ENCODE measurements at regions not wholly inside any gene's neighbourhood (a gene's known extent, or its start where the extent isn't known, plus 50 kb on each side); places are given as distances from the start of the nearest gene placed in this dataset.
A peak's percentile ranks its signal among the peaks of the same experiment; 100 is the strongest.

- no TSS peak for BruUV-seq (replicated peaks)
- FAIRE-seq (no peak), DNase-seq (ENCODE audit: extremely low read depth in 1 of 4, low spot score in 3 of 4) (no peak), ATAC-seq (no peak)
- Histone ChIP-seq H3K27me3 (ENCODE audit: control insufficient read depth in 2 of 2, insufficient read depth in 2 of 2, low read length in 2 of 2) (peaks cover 0 to 4% of the 10 kb centered on the region in 2 experiments; a peak in 1 of 5 replicates), H3K9ac (ENCODE audit: insufficient read depth in 1 of 2, low read depth in 2 of 2, low read length in 2 of 2) (peak overlapping the region in 1 of 2 experiments; percentile 19; a peak in 1 of 4 replicates), H3K4me1 (replicated peaks in 1 of 2; ENCODE audit: control insufficient read depth in 2 of 2, insufficient read depth in 2 of 2, low read length in 2 of 2) (peaks cover 18 to 22% of the 10 kb centered on the region in 2 experiments; a peak in 4 of 5 replicates), H3K4me2 (ENCODE audit: insufficient read depth, low read length) (no peak overlapping the region), H2AFZ (ENCODE audit: low read depth, low read length) (no peak overlapping the region; the same call in 1 of the 2 replicates), H3K79me2 (ENCODE audit: control insufficient read depth, insufficient read depth, low read length) (no peaks in the 10 kb centered on the region), H3K36me3 (ENCODE audit: control insufficient read depth, insufficient read depth, low read length) (no peaks in the 10 kb centered on the region), H3K9me1 (ENCODE audit: control insufficient read depth, insufficient read depth, low read length) (no peaks in the 10 kb centered on the region), H3K9me3 (replicated peaks; ENCODE audit: control insufficient read depth, insufficient read depth, low read depth, low read length) (no peaks in the 10 kb centered on the region), H3K4me3 (no peak overlapping the region), H4K20me1 (replicated peaks; ENCODE audit: control insufficient read depth, insufficient read depth, low read length) (no peaks in the 10 kb centered on the region; the same call in 1 of the 2 replicates), H3K27ac (ENCODE audit: extremely low read depth, low read depth, low read length) (no peak overlapping the region)
- CTCF ChIA-PET (ENCODE audit: low intra/inter-chr PET ratio) = no interaction called here
- intact Hi-C loops (cut with micrococcal nuclease) (no loop called here), in situ Hi-C loops (cut with MboI) (no loop called here)
- POLR2A ChIA-PET = interaction anchor here (0.5 to 1.2 kb wide), 6 partner anchors 8 to 209 kb away, joined by 3 to 4 read pairs (median 3); no protein-coding TSS in a partner anchor
- 24% methylated on average over 15 of the region's 15 CpGs for WGBS (ENCODE audit: insufficient coverage, low coverage, missing lambda C conversion rate)
- no peak for TF ChIP-seq FOXO4 (CRISPR knock-in tag; IDR thresholded peaks at IDR 0.05)
- TF ChIP-seq TAF15 (IDR thresholded peaks at IDR 0.05; ENCODE audit: low read depth, low read length) = peak; percentile 33; the same call in 1 of the 2 replicates
- TF ChIP-seq ZNF133 (CRISPR knock-in tag; IDR thresholded peaks at IDR 0.05) = no peak
- TF ChIP-seq MGA (IDR thresholded peaks at IDR 0.05) = peak; percentile 22; the same call in 1 of the 2 replicates
- peak; percentile 27; the same call in 1 of the 2 replicates for TF ChIP-seq USF2 (CRISPR knock-in tag; IDR thresholded peaks at IDR 0.05)
- 0 out of 2 replicates have a peak, but pooled peaks have one; percentile 62 for TF ChIP-seq HDAC6 (IDR thresholded peaks at IDR 0.05; ENCODE audit: low read depth, low read length)
Observed at GRCh38 chr22:19637408-19638281, 76.7 kb upstream of the SEPTIN5 start.
